Testis (tissue), 2 donors: ENCODE measurements at regions not wholly inside any gene's neighbourhood (a gene's known extent, or its start where the extent isn't known, plus 50 kb on each side); places are given as distances from the start of the nearest gene placed in this dataset.

Source experiments
- CTCF ChIP-seq, 3 experiments: fragments of 450-650 bp in 2 of 3; fragments of 200-600 bp in 1 of 3; sonication (generic) in 1 of 3; IDR thresholded peaks; one replicate each; pipeline ENCODE4 v1.5.1; 2016 to 2019; ENCODE audit warnings: antibody characterized with exemption in 3 of 3, mild to moderate bottlenecking in 2 of 3, moderate library complexity in 1 of 3
- POLR2A ChIP-seq: fragments of 450-650 bp; IDR thresholded peaks from one replicate; pipeline ENCODE4 v1.6.1; 2017; ENCODE audit warnings: antibody characterized with exemption, mild to moderate bottlenecking, moderate library complexity

- TF ChIP-seq CTCF (IDR thresholded peaks at IDR 0.05) (no peak), POLR2A (no peak)
Observed at GRCh38 chr1:173287785-173288184, 80.7 kb upstream of the TNFSF4 start.
